Breast epithelium (tissue), 3 donors: ENCODE measurements at regions not wholly inside any gene's neighbourhood (a gene's known extent, or its start where the extent isn't known, plus 50 kb on each side); places are given as distances from the start of the nearest gene placed in this dataset.

Experiments used
- CTCF ChIP-seq, 3 donors: fragments of 450-650 bp; IDR thresholded peaks; one replicate each; pipeline ENCODE4 v1.5.1; 2016 to 2017; ENCODE audit warnings: antibody characterized with exemption in 3 of 3, mild to moderate bottlenecking in 3 of 3, moderate library complexity in 3 of 3
- POLR2A ChIP-seq: fragments of 450-650 bp; IDR thresholded peaks from one replicate; pipeline ENCODE4 v1.6.1; 2016; ENCODE audit warnings: antibody characterized with exemption, mild to moderate bottlenecking, moderate library complexity
- POLR2AphosphoS5 ChIP-seq, 3 donors: sonication (generic); formaldehyde crosslinking; IDR thresholded peaks; one replicate each; pipeline ENCODE4 v1.6.1; 2017; ENCODE audit warnings: antibody characterized with exemption in 3 of 3

DNA sequence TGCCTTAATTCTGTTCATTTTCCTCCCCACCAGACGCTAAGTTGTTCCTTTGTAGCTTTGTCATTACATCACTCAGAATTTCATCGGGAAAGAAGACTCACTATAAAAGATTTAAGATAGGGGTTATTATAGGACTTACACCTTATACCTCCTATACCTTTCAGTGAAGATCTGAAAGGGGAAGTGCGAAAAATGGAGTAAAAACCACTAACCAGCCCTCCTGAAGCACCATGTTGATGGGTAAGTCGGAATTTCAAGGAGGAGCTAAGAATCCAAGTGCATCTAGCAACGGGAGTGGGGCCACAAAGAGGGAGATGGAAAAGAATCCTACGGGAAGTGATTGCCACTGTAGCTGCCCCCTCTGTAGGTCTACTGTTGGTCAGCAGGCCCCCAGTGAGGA is 119.1 kb upstream of the H2AZ1 start:
- no peak for TF ChIP-seq CTCF (IDR thresholded peaks at IDR 0.05)
- no peak for TF ChIP-seq POLR2AphosphoS5 (IDR thresholded peaks at IDR 0.05)
- TF ChIP-seq POLR2A: no peak
